ENCODE measurements at regions not wholly inside any gene's neighbourhood (a gene's known extent, or its start where the extent isn't known, plus 50 kb on each side); places are given as distances from the start of the nearest gene placed in this dataset.
"Not testable (repeated sequence)": the region's sequence is repeated elsewhere in the genome, so short reads cannot be mapped to it uniquely, and the experiment has no call there.

- DNase-seq = no peak
Observed at GRCh38 chr10:90197766-90198165, 496.4 kb downstream of the KIF20B start.

- DNase-seq = no peak
Observed at GRCh38 chr10:90199093-90199492, 497.7 kb downstream of the KIF20B start.

GRCh38 chr10:90199513-90199912 is 498.1 kb downstream of the KIF20B start:
- no peak for DNase-seq

GRCh38 chr10:90204131-90204955 is 503.0 kb downstream of the KIF20B start:
- DNase-seq = no peak

- DNase-seq = no peak
Observed at GRCh38 chr10:90204956-90205314, 503.5 kb downstream of the KIF20B start.

- DNase-seq = no peak
Observed at GRCh38 chr10:90205340-90205739, 503.9 kb downstream of the KIF20B start.

GRCh38 chr10:90213346-90213745 is 512.0 kb downstream of the KIF20B start:
- DNase-seq = no peak

GRCh38 chr10:90218846-90219245 is 517.5 kb downstream of the KIF20B start:
- no peak for DNase-seq

- DNase-seq = no peak
Observed at GRCh38 chr10:90222372-90222771, 521.0 kb downstream of the KIF20B start.

- DNase-seq = no peak
Observed at GRCh38 chr10:90222939-90223338, 521.5 kb downstream of the KIF20B start.

- DNase-seq = no peak
Observed at GRCh38 chr10:90224791-90225566, 523.6 kb downstream of the KIF20B start.

- no peak for DNase-seq
Observed at GRCh38 chr10:90226517-90226916, 525.1 kb downstream of the KIF20B start.

GRCh38 chr10:90227217-90227656 is 525.8 kb downstream of the KIF20B start:
- DNase-seq = no peak

- no peak for DNase-seq
Observed at GRCh38 chr10:90227786-90228185, 526.4 kb downstream of the KIF20B start.

GRCh38 chr10:90229486-90229885 is 528.1 kb downstream of the KIF20B start:
- no peak for DNase-seq

- DNase-seq = not testable (repeated sequence)
Observed at GRCh38 chr10:90233805-90234204, 532.4 kb downstream of the KIF20B start.

GRCh38 chr10:90245623-90246022 is 544.2 kb downstream of the KIF20B start:
- no peak for DNase-seq

- DNase-seq = not testable (repeated sequence)
Observed at GRCh38 chr10:90250784-90251183, 549.4 kb downstream of the KIF20B start.

- DNase-seq = no peak
Observed at GRCh38 chr10:90269699-90270098, 568.3 kb downstream of the KIF20B start.

- DNase-seq = no peak
Observed at GRCh38 chr10:90274721-90275468, 573.5 kb downstream of the KIF20B start.

- no peak for DNase-seq
Observed at GRCh38 chr10:90276894-90277475, 575.6 kb downstream of the KIF20B start.

GRCh38 chr10:90286406-90286805 is 571.4 kb downstream of the HTR7 start:
- no peak for DNase-seq

- DNase-seq = no peak
Observed at GRCh38 chr10:90286941-90287340, 570.9 kb downstream of the HTR7 start.
